Kasumi-1 (cell line): ENCODE measurements at regions not wholly inside any gene's neighbourhood (a gene's known extent, or its start where the extent isn't known, plus 50 kb on each side); places are given as distances from the start of the nearest gene placed in this dataset.

Experiments
- DNase-seq, 2 experiments: peaks; one replicate each; lab custom pipeline; 2025; lab: John Stamatoyannopoulos, UW

DNA sequence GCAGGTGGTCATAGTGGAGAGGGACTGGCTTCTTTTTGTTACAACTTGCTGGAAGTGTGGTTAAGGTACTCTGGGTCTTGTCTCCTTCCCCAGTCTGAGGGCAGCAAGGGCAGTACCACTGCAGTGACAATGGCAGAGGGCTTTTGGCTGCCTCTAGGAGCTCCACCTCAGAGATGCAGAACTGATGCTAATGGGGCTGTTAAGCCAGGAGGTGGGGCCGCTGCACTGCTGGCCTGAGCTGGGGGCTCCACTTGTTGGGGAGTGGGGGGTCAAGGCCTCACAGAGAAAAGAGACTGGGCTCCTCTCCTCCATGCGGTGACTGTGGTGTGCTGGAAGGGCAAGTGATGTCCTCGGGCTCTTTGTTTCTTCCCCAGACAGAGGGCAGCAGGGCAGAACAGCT, 135.7 kb downstream of the DSEL start:
- no peak for DNase-seq

DNA sequence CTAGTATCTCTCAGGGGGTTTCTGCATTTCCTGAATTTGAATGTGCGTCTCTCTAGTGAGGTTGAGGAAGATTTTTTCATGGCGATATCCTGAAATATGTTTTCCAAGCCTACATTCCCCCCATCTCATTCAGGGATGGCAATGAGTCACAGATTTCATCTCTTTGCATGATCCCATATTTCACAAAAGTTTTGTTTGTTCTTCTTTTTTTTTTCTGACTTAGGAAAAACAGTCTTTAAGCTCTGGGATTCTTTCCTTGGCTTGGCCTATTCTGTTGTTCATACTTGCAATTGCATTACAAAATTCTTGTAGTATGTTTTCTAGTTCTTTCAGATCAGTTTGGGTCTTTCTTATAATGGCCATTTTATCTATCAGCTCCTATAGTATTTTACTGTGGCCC, 136.5 kb downstream of the DSEL start:
- no peak for DNase-seq

DNA sequence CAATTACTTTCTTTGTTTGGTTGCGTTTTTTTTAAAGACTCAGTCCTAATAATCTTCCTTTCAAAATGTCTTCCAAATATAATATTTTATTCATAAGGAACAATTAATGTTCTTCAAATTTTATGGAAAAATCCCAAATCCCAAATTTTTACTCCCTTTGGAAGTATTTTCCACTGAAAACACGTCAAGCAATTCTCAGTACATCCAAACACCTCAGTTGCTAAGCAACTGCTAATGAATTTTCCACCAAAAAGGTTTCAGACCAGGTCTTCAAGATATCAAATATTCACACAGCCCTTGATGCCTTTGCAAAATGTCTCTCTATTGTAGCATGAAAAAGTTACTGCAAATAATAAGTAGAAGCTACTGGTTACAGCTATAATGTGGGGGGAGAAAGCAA, 140.1 kb downstream of the DSEL start:
- no peak for DNase-seq

DNA sequence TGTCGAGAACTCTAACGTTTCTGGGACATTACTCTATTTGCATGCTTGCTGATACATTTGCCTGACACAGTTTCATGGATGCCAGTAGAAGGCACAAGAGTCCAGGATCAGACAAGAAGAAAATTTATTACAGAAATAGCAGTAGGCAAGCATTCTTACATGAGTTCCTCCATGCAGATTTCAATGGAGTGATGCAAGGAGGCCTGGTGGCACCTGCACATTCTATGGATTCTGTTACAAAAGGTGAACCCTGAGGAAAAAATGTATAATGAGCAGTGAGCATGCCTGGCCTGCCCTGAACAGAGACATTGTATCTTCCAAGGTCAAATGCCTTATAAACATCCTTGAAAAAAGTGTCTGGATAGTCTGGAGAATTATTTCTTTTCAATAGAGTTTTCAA, 142.9 kb downstream of the DSEL start:
- DNase-seq, result no peak

DNA sequence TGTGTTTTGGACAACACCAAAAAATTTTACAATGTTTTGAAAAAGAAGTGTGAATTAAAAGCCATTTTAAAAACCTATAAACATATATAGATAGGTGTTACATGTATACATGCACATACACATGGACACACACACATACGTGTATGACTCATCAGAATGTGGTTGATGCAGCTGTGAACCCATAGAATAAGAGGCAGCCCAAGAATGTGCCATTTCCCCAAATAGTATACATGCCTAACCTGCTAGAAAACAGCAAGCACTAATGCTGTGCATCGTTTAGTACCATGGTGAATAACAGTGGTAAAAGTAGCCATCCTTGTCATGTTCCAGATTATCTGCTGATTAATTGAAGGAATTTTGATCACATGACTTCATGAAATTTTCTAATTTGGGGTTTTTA, 149.0 kb downstream of the DSEL start:
- DNase-seq, result no peak

DNA sequence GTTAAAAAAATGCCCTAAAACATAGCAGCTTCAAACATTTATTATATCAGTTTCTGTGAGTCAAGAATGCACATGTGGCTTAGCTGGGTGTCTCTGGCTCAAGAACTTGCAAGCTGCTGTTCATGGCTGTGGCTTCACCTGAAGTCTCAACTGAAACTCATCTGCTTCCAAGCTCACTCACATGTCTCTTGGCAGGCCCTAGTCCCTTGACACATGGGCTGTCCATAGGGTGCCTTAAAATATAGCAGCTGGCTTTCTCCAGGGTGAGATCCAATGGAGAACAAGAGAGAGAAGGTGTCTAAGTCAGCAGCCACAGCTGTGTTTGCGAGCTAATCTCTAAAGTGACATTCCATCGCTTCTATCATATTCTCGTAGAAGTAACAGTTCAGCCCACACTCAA, 152.8 kb downstream of the DSEL start:
- DNase-seq, result no peak

DNA sequence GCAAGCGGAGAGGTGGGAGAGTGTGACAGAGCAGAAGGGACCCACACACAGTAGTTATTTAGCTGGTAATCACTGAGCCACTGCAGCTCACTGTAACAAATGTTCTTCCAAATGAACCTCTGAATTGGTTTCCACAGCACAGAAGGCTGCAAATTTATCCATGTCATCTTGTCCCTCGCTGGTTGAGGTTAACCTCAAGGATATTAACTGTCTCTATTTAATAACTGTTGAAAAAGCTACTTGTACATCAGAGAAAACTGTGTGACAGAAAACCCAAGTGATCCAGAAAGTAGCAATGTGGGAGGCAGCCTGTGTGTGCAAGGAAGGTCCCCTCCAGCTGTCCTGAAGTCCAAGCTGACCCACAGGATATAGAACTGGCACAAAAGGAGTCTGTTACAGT, 153.6 kb downstream of the DSEL start:
- DNase-seq, result no peak

DNA sequence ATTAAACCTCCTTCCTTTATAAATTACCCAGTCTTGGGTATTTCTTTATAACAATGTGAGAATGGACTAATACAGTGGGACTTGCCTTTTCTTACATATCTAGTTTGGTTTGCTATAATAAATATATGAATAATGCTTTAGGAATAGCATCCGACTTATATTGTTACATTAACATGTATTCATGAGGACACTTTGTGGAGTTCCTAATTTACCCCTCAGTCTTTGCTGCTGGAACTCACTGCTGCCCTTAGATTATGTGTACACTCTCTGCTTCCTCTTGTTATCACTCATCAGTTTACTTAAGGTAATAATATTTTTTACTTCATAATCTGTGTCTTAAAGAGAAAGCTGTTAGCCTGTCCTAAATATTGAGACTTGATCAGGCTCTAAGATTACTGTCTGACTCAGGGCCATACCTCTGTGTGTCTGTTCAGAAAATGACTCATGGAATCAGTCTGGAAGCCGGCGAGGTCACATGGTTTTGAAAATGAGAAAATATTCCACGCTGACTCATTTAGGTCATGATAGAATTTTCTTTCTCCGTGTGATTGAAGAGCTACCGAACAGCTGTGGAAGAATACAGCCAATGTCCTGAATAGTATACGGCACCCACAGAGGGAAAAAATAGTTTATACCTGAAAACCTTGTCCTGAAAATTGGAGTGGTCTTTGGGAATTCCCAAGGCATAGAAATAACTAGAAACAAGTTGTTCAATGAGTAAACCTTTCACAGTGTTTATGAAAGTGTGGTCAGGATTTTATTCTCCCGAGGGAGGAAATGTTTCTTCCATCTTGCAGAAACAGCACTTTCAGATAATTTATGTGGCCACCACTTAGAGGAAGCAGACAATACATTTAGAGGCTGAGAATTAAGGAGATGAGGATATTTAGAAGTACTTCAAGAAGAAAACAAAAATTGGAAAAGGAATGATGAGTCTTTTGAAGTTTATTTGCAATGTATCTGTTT, 156.4 kb downstream of the DSEL start:
- DNase-seq, result no peak

DNA sequence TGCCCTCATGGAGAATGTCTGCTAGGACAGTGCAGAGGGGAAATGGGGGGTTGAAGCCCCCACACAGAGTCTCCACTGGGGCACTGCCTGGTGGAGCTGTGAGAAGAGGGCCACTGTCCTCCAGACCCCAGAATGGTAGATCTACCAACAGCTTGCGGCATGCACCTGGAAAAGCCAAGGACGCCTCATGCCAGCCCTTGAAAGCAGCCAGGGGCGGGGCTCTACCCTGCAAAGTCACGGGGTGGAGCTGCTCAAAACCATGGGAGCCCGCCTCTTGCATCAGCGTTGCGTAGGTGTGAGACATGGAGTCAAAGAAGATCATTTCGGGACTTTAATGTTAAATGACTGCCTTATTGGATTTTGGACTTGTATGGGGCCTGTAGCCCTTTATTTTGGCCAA, 157.6 kb downstream of the DSEL start:
- no peak for DNase-seq

DNA sequence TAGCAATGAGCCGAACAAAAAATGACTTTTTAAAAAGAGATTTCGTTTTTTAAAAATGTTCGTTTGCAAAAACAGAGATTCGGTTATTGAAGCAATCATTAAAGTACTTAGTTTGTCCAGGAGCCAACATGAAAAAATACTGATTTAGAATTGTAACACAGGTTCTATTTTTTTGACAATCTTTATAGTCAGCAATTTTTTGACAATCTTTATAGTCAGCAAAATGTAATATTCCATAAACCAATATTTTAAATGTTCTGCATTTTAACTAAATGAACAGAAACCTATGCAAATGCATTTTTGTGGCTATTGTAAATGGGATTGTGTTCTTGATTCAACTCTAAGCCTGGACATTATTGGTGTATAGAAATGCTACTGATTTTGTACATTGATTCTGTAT, 161.8 kb downstream of the DSEL start:
- DNase-seq, result no peak

DNA sequence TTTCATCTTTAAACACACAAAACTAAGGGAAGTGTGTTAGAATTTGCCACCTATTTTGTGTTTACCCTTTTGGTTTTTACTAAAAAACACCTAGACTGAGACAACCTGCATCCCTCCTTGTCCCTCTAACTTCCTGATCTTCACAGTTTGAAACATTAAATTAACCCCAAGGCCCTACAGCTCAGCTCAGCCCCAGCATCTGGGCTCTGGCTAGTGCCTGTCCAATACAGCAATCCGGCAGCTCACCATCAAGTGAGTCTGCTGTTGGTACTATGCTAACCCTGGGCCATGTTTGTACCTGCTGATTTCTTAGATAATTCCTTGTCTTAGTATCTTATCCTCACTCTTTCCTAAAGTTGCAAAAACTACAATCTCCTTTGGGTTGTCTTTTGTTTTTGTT, 162.4 kb downstream of the DSEL start:
- no peak for DNase-seq

DNA sequence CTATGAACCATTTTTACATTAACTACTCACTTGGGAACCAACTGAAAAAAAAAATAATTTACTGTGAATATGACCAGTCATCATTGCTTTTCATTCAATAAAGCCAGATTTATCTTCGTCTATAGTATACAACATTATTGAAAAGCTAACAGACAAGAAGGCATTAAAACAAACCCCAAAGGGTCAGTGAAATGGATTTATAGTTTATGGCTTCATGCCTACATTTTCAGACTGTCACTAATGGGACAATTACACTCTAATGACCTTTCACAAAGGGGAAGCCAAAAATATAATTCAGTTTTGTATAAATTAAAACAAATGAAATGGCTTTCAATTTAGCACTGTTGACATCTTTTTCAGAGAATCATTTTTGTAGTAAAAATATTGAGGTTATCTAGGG, 169.1 kb downstream of the DSEL start:
- DNase-seq, result no peak

DNA sequence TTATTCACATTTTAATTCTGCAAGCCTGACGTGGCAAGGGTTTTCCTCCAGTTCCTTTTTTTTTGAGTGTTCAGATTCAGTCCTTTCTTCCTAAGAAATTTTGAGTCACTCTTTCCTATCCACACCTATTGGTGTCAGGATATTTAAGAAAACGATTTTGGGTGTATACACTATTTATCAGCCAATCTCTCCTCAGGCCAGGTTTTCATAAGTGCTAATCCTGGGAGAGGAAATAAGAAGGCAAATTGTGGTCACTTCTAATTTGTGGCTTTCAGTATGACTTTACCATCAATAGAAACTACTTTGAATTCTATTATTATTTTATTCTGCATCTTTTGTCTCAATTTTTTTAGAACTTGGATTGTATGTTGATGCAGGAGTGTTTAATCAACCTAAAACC, 174.4 kb downstream of the DSEL start:
- no peak for DNase-seq

DNA sequence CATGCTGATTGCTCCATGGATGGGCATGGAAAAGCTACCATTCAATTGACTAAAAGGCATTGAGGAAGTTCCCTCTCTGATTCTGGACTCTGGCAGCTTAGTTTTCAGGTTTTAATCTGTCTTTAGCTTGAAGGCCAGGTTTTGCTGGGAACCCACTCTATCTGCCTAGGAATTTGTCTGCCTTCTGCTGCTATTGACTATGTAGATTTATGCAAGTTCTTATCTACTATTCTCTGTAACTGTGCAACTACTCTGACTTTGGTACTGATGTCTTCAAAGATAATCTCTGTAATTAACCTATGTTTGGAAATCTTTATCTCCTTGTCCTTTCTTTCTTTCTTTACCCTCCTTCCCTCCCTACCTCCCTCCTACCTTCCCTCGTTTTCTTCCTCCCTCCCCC, 178.8 kb downstream of the DSEL start:
- no peak for DNase-seq

DNA sequence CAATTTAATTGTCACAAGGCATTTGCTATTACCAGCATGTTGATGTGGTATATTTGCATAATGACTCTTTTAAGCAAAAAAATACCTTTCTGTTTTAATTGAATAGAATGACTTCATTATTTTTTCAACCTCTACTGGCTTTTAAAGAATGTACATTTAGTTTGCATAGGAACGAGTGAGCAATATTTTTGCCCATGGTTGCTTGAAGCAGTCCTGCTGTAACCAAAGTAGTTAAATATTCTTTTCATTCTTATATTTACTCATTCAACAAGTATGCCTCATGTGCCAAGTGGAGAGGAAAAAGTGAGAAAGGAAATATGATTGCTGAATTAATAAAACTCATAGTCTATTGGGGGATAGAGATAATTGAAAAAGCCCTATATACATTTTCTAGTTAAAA, 184.7 kb downstream of the DSEL start:
- no peak for DNase-seq

DNA sequence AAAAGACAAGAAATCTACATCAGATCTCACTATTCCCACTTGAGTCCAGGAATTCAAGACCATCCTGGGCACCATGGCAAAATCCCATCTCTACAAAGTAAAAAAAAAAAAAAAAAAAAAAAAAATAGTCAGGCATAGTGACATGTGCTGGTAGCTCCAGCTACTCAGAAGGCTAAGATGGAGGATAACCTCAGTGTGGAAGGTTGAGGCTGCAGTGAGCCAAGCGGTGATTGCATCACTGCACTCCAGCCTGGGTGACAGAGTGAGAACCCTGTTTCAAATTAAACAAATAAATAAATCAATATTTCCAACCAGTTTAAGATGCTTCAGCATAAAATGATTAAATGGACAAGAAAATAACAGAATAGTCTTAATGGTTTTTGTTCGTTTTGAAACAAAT, 197.4 kb downstream of the DSEL start:
- DNase-seq, result no peak

DNA sequence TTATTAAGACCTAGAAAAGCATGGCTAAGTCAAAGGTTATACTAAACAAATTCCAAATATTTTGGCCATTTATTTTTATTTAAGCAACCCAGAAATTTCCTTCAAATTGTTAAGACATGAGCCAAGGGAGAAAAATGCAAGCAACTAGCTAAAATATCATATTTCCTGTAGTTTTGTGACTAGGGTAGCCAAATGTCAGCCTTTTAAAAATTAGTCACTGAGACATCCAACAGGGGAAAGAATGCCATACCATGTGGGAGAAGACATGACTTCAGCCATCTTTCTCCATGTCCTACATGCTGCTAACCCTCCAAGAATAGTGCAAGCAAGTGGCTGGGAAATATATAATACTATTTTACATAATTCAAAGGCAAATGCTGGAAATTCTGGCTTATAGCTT, 197.9 kb downstream of the DSEL start:
- DNase-seq, result no peak

DNA sequence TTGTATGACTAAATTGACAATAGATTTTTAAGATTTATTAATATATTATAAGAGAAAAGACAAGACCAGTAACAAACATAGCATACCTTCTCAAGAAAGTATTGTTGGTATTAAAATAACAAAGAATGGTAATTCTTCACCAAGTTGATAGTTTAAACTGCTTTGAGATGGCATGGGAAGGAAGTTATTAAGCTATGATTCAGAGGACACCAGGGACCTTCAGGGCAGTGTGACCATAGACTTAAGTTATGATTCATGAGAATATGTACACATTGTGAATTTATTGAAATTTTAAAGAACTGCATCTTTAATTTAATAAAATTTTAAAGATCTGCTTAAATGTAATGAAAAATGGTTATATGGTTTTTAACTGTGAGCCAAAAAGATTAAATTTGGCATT, 205.7 kb downstream of the DSEL start:
- no peak for DNase-seq

DNA sequence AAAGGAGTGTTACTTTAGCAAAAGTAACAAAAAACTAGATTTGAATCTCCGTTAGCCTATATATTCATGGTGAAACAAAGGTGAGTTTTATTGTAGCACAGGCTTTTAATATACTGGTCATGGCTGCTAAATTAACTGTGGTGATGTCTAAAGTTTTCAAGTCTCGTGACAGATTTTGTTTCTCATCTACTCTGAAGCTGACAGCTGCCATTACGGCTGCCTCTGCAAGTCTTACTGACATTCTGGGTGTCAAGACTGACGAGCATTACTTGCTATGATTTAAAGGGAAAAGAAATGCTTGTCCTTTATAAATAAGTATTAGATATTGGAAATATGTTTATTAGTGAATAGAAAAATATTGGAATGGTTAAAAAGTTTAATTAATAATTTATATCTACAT, 207.7 kb downstream of the DSEL start:
- no peak for DNase-seq

DNA sequence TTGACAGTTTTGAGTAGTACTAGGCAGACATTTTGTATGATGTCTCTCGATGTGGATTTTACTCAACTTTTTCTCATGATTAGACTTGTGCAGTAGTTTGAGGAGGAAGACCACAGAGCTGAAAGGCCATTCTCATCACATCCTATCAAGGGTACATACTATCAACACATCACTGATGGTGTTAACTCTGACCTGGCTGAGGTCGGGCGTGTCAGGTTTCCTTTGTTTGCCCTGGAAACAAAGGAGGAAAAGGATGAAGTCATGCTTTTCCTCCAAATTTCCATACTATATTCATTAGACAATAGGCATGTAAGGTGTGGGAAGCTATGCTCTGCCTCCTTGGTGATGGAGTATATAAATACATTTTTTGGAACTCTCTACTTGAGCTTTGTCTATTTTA, 211.1 kb downstream of the DSEL start:
- no peak for DNase-seq

DNA sequence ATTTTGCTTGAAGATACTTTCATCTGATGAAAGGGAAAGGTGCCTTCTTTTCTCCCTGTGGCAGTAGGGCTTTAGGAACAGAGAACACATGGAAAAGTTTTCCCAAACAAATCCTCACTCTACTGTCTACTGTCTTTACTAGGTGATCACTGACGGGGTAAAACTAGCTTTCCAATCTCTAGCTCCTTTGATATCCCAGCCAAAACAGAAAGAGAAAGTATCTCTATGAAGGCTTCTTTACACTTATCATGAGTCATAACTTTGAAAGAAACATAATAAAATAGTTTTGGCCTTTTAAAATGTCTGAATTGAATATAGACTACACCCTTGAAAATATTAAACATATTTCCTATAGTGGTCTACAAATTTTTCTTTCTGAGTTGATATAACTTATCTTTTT, 214.5 kb downstream of the DSEL start:
- no peak for DNase-seq

DNA sequence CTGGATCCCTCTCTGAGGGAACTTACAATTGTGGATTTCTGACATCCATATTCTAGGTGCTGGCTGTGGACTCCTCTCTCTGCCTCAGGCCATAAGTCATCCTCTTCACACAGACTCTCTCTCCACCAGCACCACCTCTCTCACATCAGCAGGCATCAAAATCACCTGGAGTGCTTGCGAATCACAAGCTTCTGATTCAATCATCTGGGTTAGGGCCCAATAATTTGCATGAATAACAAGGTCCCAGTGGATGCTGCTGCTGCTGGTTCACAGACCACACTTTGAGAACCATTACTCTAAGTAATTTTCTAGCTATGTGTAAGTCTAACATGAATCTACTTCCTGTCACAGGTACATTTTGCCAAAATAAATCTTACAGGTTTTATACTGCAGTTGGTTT, 214.9 kb downstream of the DSEL start:
- no peak for DNase-seq

DNA sequence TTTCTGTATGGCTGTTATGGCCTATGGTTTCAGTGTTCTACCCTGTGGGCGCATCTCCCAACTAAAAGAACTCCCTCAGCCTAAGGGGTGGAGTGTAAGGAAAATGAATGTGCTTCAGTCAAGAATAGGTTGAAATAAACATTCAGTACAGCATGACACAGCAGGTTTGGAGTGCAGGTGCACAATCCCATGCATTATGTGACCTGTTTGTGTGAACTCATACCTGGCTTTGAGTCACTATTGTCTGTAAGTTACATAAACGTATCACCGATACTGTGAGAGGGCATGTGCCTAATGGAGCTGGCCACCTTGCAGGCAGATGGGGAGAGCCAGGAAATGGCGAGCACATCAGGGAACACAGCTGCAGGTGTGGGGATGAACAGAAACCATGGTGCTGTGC, 216.0 kb downstream of the DSEL start:
- peak in 1 of 2 experiments; percentile 3 for DNase-seq

DNA sequence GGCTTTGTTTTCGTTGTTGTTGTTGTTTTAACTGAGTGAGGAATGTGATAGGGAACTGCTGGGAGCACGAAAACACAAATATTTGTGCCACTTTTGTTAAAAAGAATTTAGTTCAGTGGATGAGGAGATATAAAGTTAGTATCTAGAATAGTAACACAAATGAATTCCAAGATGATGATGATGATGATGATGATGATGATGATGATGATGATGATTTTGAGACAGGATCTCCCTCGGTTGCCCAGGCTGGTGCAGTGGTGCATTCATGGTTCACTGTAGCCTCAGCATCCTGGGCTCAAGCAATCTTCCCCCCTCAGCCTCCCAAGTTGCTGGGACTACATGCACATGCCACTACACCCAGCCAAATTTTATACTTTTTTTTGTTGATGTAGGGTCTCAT, 223.7 kb downstream of the DSEL start:
- no peak for DNase-seq
